ENCODE measurements at regions not wholly inside any gene's neighbourhood (a gene's known extent, or its start where the extent isn't known, plus 50 kb on each side); places are given as distances from the start of the nearest gene placed in this dataset.
A peak's percentile ranks its signal among the peaks of the same experiment; 100 is the strongest.
"Not testable (repeated sequence)": the region's sequence is repeated elsewhere in the genome, so short reads cannot be mapped to it uniquely, and the experiment has no call there.

DNA sequence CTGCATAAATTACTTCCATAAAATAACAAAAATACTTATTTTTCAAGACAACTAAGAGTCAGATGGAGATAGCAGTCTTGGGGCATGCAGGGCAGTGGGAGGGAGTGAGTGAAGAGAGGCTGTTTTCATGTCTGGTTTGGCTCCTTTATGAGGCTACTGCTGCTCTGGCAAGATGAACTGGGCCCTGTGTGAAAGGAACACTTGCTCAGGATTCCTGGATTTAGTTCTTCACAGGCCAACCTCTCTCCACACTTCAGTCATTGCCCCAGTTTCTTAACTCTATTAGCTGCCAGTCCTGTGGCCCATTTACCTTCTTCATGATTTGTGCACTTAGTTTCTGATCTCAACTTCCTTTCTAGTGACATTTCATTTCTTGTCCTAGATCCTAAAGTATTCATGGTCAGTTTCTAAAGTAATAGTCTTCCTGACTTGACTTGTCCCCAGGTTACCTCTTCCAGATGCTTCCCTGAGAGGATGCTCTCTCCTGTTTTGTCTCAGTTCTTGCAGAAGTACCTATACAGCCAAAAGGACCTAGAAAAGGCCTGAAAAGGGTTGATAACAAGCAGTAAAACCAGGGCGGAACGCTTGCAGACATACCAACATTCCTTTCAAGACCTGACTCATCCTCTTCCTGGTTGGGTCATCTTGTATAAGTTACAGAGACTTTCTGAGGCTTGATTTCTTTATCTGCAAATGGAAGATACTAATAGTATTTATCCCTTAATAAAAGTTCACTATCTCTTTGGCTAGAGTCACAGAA lies 77.0 kb upstream of the ZFAND5 start:
- intact Hi-C loops (cut with DNase I, micrococcal nuclease) = loop anchor here (5.0 to 10.0 kb wide), 3 partner anchors 75 to 150 kb away; partner anchors contain the start of gene ZFAND5 (in 2 of the 2)
- Histone ChIP-seq H3K27me3 (ENCODE audit: control insufficient read depth in 1 of 2, insufficient read depth in 2 of 2, low read length in 2 of 2) (no peaks in the 10 kb centered on the region), H3K4me1 (ENCODE audit: insufficient read depth, low read length) (peaks cover 13% of the 10 kb centered on the region), H3K27ac (ENCODE audit: low read depth in 1 of 2, low read length in 2 of 2) (no peak overlapping the region), H3K36me3 (ENCODE audit: insufficient read depth, low read length) (no peaks in the 10 kb centered on the region), H3K4me3 (ENCODE audit: low read length) (no peak overlapping the region), H3K9me3 (ENCODE audit: control insufficient read depth in 1 of 2, insufficient read depth in 1 of 2, low read length in 2 of 2) (no peaks in the 10 kb centered on the region)
- no peak overlapping the region for H3K27ac Mint-ChIP-seq
- no peaks in the 10 kb centered on the region for H3K27me3 Mint-ChIP-seq
- TF ChIP-seq, protein P1, sequence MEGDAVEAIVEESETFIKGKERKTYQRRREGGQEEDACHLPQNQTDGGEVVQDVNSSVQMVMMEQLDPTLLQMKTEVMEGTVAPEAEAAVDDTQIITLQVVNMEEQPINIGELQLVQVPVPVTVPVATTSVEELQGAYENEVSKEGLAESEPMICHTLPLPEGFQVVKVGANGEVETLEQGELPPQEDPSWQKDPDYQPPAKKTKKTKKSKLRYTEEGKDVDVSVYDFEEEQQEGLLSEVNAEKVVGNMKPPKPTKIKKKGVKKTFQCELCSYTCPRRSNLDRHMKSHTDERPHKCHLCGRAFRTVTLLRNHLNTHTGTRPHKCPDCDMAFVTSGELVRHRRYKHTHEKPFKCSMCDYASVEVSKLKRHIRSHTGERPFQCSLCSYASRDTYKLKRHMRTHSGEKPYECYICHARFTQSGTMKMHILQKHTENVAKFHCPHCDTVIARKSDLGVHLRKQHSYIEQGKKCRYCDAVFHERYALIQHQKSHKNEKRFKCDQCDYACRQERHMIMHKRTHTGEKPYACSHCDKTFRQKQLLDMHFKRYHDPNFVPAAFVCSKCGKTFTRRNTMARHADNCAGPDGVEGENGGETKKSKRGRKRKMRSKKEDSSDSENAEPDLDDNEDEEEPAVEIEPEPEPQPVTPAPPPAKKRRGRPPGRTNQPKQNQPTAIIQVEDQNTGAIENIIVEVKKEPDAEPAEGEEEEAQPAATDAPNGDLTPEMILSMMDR (IDR thresholded peaks at IDR 0.05) = no peak
- ATAC-seq (ENCODE audit: poor library complexity) (no peak), DNase-seq (peak in 3 of 14 experiments; percentile 13 to 35 (median 19))
- CTCF ChIA-PET = no interaction called here
- POLR2A ChIA-PET = no interaction called here
- peaks cover 24% of the 10 kb centered on the region for H3K4me1 Mint-ChIP-seq (ENCODE audit: low read depth)
- no peaks in the 10 kb centered on the region for H3K36me3 Mint-ChIP-seq (ENCODE audit: low read depth)
- H3K4me3 Mint-ChIP-seq = no peak overlapping the region
- H3K9me3 Mint-ChIP-seq = no peaks in the 10 kb centered on the region

DNA sequence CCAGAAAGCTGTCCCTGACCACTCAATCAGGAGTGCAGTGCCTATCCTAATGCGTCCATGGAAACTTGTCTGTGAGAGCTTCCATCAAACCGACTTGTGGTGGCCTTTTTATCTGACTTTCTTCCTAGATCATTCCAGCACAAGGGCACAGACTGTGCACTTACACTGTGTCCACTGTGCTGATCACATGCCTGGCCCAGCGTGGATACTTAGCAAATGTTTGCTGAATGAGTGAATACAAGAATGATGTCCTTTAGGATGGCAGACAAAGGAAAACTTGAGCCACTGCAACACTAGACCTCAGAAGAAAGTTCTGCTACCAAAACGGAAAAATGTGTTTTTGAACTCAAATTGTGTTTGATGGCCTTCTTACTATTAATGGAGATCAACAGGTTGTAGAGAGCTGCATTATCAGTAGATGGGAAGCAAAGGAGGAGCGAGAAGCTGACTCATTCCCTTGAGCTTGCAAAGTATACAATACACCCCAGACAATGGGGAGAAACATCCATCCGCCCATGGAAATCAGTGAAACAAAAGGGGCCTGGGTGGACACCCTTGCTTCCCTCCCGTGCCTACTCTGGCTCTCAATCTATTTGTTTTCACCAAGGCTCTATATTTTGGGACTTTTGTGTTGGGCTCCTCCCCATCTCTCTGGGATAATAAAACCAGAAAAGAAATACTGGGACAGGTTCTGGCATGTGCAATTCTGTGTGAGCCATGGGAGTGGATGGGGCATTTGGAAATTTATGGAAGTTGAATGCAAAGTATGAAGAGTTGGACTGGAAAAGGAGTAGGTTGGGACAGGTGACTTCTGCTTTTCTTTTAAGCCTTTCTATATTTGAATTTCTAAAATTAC lies 76.2 kb upstream of the ZFAND5 start:
- H3K9me3 Mint-ChIP-seq = no peaks in the 10 kb centered on the region
- no peaks in the 10 kb centered on the region for H3K27me3 ChIP-seq (ENCODE audit: control insufficient read depth in 1 of 2, insufficient read depth in 2 of 2, low read length in 2 of 2)
- H3K4me3 ChIP-seq (ENCODE audit: low read length) = no peak overlapping the region
- peaks cover 13% of the 10 kb centered on the region for H3K4me1 ChIP-seq (ENCODE audit: insufficient read depth, low read length)
- no peak overlapping the region for H3K27ac ChIP-seq (ENCODE audit: low read depth in 1 of 2, low read length in 2 of 2)
- DNase-seq (no peak), ATAC-seq (ENCODE audit: poor library complexity) (no peak)
- no peaks in the 10 kb centered on the region for H3K9me3 ChIP-seq (ENCODE audit: control insufficient read depth in 1 of 2, insufficient read depth in 1 of 2, low read length in 2 of 2)
- H3K36me3 ChIP-seq (ENCODE audit: insufficient read depth, low read length) = no peaks in the 10 kb centered on the region
- no peak overlapping the region for H3K4me3 Mint-ChIP-seq
- no peaks in the 10 kb centered on the region for H3K36me3 Mint-ChIP-seq (ENCODE audit: low read depth)
- no peak overlapping the region for H3K27ac Mint-ChIP-seq
- intact Hi-C loops (cut with DNase I, micrococcal nuclease) = loop anchor here (5.0 to 10.0 kb wide), 3 partner anchors 74 to 151 kb away; partner anchors contain the start of gene ZFAND5 (in 2 of the 2)
- TF ChIP-seq, protein P1 (IDR thresholded peaks at IDR 0.05) = no peak
- POLR2A ChIA-PET = no interaction called here
- H3K27me3 Mint-ChIP-seq = no peaks in the 10 kb centered on the region
- CTCF ChIA-PET = no interaction called here
- peaks cover 24% of the 10 kb centered on the region for H3K4me1 Mint-ChIP-seq (ENCODE audit: low read depth)

DNA sequence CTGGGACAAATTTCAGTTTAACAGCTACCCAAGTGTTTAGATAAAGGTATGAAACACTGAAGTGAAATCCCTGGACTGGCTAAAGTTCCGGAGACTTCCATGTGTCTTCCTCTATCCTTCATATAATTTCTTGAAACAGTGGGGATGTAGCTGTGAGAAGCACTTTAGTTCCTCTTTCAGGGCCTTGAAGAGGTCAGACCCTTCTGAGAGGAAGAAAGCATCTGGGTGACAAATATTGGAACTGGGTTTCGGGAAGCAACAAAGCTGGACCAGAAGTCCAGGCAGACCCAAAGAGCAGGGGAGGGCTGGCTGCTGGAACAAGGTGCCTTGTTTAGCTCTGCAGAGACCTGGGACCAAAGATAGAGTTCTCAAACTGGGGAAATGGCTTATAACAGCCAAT lies 75.4 kb upstream of the ZFAND5 start:
- H3K27ac ChIP-seq (ENCODE audit: low read depth in 1 of 2, low read length in 2 of 2) = no peak overlapping the region
- no peaks in the 10 kb centered on the region for H3K36me3 ChIP-seq (ENCODE audit: insufficient read depth, low read length)
- POLR2A ChIA-PET = no interaction called here
- CTCF ChIA-PET = no interaction called here
- H3K4me1 Mint-ChIP-seq (ENCODE audit: low read depth) = peaks cover 24% of the 10 kb centered on the region
- no peaks in the 10 kb centered on the region for H3K9me3 Mint-ChIP-seq
- peaks cover 13% of the 10 kb centered on the region for H3K4me1 ChIP-seq (ENCODE audit: insufficient read depth, low read length)
- no peak for ATAC-seq (ENCODE audit: poor library complexity)
- H3K27me3 ChIP-seq (ENCODE audit: control insufficient read depth in 1 of 2, insufficient read depth in 2 of 2, low read length in 2 of 2) = no peaks in the 10 kb centered on the region
- H3K4me3 Mint-ChIP-seq = no peak overlapping the region
- no peaks in the 10 kb centered on the region for H3K36me3 Mint-ChIP-seq (ENCODE audit: low read depth)
- H3K4me3 ChIP-seq (ENCODE audit: low read length) = no peak overlapping the region
- H3K27me3 Mint-ChIP-seq = no peaks in the 10 kb centered on the region
- TF ChIP-seq, protein P1 (IDR thresholded peaks at IDR 0.05) = no peak
- intact Hi-C loops (cut with DNase I, micrococcal nuclease) = loop anchor here (5.0 to 10.0 kb wide), 3 partner anchors 73 to 152 kb away; partner anchors contain the start of gene ZFAND5 (in 2 of the 2)
- no peak overlapping the region for H3K27ac Mint-ChIP-seq
- H3K9me3 ChIP-seq (ENCODE audit: control insufficient read depth in 1 of 2, insufficient read depth in 1 of 2, low read length in 2 of 2) = no peaks in the 10 kb centered on the region
- peak in 3 of 14 experiments; percentile 15 to 39 (median 39) for DNase-seq

DNA sequence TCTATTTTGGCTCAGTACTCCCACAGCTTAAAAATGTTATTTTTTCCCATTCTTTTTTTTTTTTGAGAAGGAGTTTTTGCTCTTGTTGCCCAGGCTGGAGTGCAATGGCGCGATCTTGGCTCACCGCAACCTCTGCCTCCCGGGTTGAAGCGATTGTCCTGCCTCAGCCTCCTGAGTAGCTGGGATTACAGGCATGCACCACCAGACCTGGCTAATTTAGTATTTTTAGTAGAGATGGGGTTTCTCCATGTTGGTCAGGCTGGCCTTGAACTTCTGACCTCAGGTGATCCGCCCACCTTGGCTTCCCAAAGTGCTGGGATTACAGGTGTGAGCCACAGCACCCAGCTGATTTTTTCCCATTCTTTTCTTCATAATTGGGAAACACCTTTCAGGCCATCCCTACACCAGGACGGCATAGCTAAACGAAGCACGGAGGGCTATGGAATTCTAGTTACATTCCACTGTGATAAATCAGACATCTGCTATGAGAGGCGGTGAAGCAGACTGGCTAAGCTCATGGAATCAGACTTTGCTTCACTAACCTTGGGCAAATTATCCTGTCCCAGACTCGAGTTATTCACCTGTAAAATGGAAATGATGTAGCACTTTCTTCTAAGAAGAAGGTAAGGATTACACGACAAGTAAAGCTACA lies 68.7 kb upstream of the ZFAND5 start:
- CTCF ChIA-PET; H3K4me1 Mint-ChIP-seq (ENCODE audit: low read depth); H3K27me3 ChIP-seq (ENCODE audit: control insufficient read depth in 1 of 2, insufficient read depth in 2 of 2, low read length in 2 of 2); H3K9me3 ChIP-seq (ENCODE audit: control insufficient read depth in 1 of 2, insufficient read depth in 1 of 2, low read length in 2 of 2); intact Hi-C loops (cut with DNase I, micrococcal nuclease); DNase-seq; ATAC-seq (ENCODE audit: poor library complexity); H3K4me3 Mint-ChIP-seq; H3K36me3 ChIP-seq (ENCODE audit: insufficient read depth, low read length); H3K27ac ChIP-seq (ENCODE audit: low read depth in 1 of 2, low read length in 2 of 2); H3K4me3 ChIP-seq (ENCODE audit: low read length); POLR2A ChIA-PET; H3K27ac Mint-ChIP-seq; H3K36me3 Mint-ChIP-seq (ENCODE audit: low read depth); H3K4me1 ChIP-seq (ENCODE audit: insufficient read depth, low read length); H3K9me3 Mint-ChIP-seq; H3K27me3 Mint-ChIP-seq: not testable (repeated sequence)
